ENCODE measurements at regions not wholly inside any gene's neighbourhood (a gene's known extent, or its start where the extent isn't known, plus 50 kb on each side); places are given as distances from the start of the nearest gene placed in this dataset.
A peak's percentile ranks its signal among the peaks of the same experiment; 100 is the strongest.

- DNase-seq, result no peak
Observed at GRCh38 chr18:76684265-76684664, 138.1 kb upstream of the ZNF236 start.

DNA sequence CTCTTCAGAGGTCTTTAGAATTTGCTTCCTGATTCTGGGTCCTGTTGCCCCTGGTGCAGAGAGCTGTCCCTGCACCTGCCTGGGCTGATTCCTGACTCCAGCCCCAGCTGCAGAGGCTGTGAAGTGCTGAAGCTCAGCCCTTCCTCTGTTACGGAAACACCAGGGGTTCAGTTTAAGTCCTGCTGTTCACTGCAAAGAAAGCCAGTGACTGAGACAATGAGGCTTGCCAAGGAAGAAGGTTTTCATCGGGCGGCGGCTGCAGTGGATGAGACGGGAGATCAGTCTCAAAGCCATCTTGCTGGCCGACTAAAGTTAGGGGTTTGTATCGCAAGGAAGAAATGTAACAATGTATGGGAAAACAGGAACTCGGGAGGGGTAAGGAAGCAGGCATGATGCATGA, 142.4 kb upstream of the ZNF236 start:
- DNase-seq, result no peak

DNA sequence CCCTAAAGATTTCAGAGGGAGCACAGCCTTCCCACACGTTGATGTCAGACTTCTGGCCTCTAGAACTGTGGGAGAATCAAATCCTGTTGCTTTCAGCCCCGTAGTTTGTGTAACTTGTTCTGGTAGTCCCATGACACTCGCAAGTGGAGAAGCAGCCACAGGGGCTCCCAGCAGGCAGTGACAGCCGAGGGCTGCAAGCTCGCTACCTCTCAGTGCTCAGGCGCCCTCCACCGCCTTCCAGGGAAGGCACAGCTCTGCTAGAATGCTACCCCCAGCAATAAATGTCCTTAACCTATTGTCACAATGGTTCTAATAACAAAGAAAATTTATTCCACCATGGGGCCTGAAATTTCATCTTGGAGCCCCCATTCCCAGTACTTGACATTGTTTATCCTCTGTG, 143.1 kb upstream of the ZNF236 start:
- DNase-seq, result no peak

DNA sequence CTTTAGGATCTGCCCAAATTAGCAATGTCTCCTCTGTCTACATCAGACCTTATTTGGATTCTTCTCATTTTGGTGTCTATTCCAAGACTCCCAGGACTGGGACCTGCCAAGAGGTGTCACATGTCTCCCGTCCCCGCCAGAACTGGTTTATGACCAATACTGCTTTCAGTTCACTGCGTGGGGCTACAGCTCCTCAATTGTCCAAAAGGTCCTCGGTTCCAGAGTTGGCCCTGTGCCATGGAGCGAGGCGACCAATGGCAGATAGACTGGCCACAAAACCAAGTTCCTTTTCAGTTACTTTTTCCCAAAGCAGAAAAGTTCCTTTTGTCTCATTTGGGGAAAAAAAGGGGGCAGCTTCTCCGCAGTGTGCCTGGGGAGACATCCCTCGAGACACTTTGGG, 144.1 kb upstream of the ZNF236 start:
- no peak for DNase-seq

GRCh38 chr18:76674596-76674995, 147.8 kb upstream of the ZNF236 start:
- no peak for DNase-seq

GRCh38 chr18:76673281-76674185, 148.8 kb upstream of the ZNF236 start:
- DNase-seq, result no peak

DNA sequence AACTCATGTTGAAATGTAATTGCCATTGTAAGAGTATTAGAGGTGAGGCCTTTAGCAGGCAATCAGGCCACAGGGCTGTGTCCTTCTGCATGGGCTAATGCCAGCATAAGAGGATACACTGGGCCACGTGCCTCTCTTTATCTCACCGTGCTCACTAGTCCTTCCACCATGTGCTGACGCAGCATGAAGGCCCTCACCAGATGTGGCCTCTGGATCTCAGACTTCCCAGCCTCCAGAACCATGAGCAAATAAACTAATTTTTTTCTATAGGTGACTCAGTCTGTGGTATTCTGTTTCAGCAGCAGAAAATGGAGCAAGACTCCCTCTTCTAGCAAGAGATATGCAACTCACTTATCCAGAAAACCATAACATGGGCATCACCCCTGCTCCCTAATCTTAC, 149.7 kb upstream of the ZNF236 start:
- peak; percentile 45 for DNase-seq

DNA sequence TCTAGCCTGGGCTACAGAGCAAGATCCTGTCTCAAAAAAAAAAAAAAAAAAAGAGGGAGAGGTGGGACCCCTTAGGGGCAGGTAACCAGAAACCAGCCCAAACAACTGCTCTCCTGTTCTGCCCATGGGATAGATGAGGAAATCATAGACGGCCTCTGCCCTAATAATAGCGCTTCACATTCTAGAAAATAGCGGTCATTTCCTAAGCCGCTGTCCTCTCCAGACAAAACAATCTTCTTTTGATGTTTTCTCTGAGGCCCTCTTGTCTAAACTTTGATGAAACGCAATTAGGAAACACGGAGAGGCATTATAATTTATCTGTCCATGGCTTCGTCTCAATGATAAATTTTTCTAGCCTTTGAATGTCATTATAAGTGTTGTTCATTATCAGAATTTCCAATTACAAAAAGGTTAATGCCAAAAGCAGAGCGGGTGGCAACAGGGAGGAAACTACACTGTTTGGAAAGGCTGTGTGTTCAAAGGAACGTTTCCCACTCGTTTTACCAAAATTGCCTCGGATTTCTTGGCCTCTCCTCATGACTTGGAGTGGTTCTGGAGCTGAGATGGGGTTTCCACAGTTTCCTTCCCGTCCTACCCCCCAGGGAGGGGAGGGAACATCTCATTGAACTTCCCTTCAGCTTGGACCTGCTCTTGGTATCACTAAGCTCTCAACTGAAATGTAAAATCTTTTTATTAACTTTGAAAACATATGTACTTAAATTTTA, 151.6 kb upstream of the ZNF236 start:
- no peak for DNase-seq

GRCh38 chr18:76668546-76668945, 153.8 kb upstream of the ZNF236 start:
- no peak for DNase-seq

DNA sequence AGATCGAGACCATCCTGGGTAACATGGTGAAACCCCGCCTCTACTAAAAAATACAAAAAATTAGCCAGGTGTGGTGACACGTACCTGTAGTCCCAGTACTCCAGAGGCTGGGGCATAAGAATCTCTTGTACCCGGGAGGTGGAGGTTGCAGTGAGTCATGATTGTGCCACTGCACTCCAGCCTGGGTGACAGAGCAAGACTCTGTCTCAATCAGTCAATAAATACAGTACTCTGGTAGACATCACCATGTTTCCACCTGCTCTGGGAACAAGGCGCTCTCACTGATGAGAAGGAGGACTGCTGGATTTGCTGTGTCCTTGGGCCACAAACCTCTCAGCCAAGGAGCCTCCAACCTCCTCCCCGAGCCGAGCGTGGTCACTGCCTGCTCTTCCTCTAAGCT, 154.2 kb upstream of the ZNF236 start:
- DNase-seq, result no peak

DNA sequence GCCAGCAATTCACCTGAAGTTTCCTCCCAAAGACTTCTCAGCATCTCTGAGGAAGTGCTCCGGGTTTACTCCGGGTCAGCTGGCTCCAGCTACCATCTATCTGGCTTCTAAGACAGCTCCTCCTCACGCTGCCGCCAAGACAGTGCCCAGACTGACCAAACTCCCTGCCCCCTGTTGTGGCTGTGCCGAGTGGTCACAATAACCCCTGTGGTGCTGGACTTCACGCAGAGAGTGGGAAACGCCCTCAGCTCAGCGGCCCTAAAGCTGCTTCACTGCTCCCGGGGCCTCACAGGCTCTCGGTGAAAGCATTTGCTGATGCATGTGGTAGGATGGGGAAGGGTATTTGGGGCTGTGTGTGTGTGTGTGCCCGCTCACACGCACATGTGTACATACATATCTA, 154.8 kb upstream of the ZNF236 start:
- no peak for DNase-seq

- no peak for DNase-seq
Observed at GRCh38 chr18:76662626-76663025, 159.7 kb upstream of the ZNF236 start.

- DNase-seq, result no peak
Observed at GRCh38 chr18:76660571-76661192, 161.7 kb upstream of the ZNF236 start.

- no peak for DNase-seq
Observed at GRCh38 chr18:76658627-76659026, 163.6 kb upstream of the ZNF516 start.

- DNase-seq, result no peak
Observed at GRCh38 chr18:76657911-76658470, 162.9 kb upstream of the ZNF516 start.

- peak; percentile 28 for DNase-seq
Observed at GRCh38 chr18:76656925-76657827, 162.1 kb upstream of the ZNF516 start.

- DNase-seq, result peak; percentile 38
Observed at GRCh38 chr18:76654577-76654976, 159.5 kb upstream of the ZNF516 start.

- DNase-seq, result no peak
Observed at GRCh38 chr18:76647322-76647721, 152.3 kb upstream of the ZNF516 start.

DNA sequence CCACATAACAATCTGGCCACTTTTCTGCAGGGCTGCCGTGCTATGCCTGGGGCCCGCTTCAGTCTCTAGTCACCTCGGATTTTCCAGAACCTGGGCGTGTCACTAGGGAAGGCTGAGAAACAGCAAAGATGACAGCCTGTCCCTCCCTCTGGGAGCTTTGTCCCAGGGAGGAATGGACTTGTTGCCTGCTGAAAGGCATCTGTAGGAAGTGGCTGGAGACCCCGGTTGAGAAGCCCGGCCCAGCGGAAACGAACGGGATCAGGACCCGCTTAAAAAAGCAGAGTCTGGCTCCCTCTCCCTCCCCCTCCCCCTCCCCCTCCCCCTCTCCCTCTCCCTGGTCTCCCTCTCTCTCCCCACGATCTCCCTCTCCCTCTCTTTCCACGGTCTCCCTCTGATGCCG, 149.5 kb upstream of the ZNF516 start:
- no peak for DNase-seq

DNA sequence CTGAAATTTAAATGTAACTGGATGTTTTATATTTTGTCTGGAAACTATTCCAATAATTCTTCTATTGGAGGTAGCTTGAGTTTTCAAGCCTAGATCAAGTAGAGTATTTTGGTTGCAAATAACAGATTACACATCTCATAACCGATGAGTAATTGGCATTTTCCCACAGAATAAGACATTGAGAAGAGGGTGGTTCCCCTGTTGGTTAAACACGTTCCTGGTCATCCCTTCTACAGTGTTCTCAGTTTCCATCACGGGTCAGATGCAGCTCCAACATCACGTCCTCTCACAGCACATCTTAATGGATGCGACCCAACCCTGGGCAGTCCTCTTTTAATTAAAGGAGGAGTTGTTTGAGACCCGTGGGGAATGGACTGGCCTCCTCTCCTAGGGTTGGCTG, 149.0 kb upstream of the ZNF516 start:
- DNase-seq, result no peak

- DNase-seq, result no peak
Observed at GRCh38 chr18:76643199-76643598, 148.2 kb upstream of the ZNF516 start.

DNA sequence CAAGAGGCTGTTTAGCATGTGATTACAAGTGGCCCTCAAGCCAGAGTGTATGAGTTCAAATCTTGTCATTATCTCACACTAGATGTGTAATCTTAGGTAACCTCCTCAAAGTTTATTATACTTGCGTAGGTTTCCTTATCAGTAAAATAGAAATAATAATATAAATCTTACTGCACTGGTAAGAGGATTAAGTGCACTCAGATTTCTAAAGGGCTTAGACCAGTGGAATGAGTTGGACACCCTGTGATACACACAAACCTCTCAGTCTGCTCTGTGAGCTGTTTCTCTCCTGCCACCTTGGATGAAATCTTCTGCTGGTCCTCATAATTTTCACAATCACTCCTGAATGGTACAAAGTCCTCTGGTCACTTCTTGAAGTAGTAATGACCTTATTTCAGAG, 145.4 kb upstream of the ZNF516 start:
- no peak for DNase-seq
